H1 (cell line): ENCODE measurements at regions not wholly inside any gene's neighbourhood (a gene's known extent, or its start where the extent isn't known, plus 50 kb on each side); places are given as distances from the start of the nearest gene placed in this dataset.

ENCODE experiments used
- CTCF ChIA-PET: fragments of 300-600 bp; sonication (Branson Sonifier 250); formaldehyde crosslinking; loops from one replicate; lab custom pipeline; 2021; ENCODE audit not compliant: partially characterized antibody; lab: Charles Lee
- POLR2A ChIA-PET: fragments of 300-600 bp; sonication (Branson Sonifier 250); formaldehyde crosslinking; loops from one replicate; lab custom pipeline; 2021; ENCODE audit warnings: inconsistent platforms; ENCODE audit not compliant: partially characterized antibody; lab: Charles Lee
- DNase-seq, 2 experiments: peaks; one replicate each; pipeline versions ENCODE4 v3.0.0 to v3.0.0-alpha.2; 2010 to 2022; ENCODE audit warnings: low spot score in 2 of 2, low read depth in 1 of 2, mixed read lengths in 1 of 2
- FAIRE-seq: peaks from 2 replicates; lab custom pipeline; 2011; peaks lifted over from hg19 to GRCh38; lab: Jason Lieb, UNC
- H2AFZ ChIP-seq: 2 replicates; pipeline ENCODE4 v1.8.1; 2012; ENCODE audit warnings: low read length, inconsistent platforms
- H2AK5ac ChIP-seq: 2 replicates; pipeline ENCODE4 v1.6.1; 2013; ENCODE audit warnings: low read depth, low read length
- H2BK120ac ChIP-seq: replicated peaks from 2 replicates; pipeline ENCODE3; 2013; ENCODE audit warnings: low read depth, low read length, inconsistent platforms
- H2BK12ac ChIP-seq: 2 replicates; pipeline ENCODE4 v1.6.1; 2013; ENCODE audit warnings: low read depth, low read length
- H2BK15ac ChIP-seq: 2 replicates; pipeline ENCODE4 v1.6.1; 2013; ENCODE audit warnings: low read length
- H2BK20ac ChIP-seq: 2 replicates; pipeline ENCODE4 v1.6.1; 2013; ENCODE audit warnings: low read length
- H2BK5ac ChIP-seq: 2 replicates; pipeline ENCODE4 v1.6.1; 2013; ENCODE audit warnings: low read depth, low read length
- H3K14ac ChIP-seq: 2 replicates; pipeline ENCODE4 v1.6.1; 2013; ENCODE audit warnings: inconsistent platforms; ENCODE audit not compliant: insufficient read length
- H3K18ac ChIP-seq: 2 replicates; pipeline ENCODE4 v1.6.1; 2013; ENCODE audit warnings: low read length; ENCODE audit errors: extremely low read depth
- H3K23ac ChIP-seq: 2 replicates; pipeline ENCODE4 v1.6.1; 2013; ENCODE audit warnings: inconsistent platforms; ENCODE audit not compliant: insufficient read length
- H3K23me2 ChIP-seq: 2 replicates; pipeline ENCODE4 v1.6.1; 2013; ENCODE audit warnings: low read depth, low read length
- H3K27ac ChIP-seq: 2 replicates; pipeline ENCODE4 v1.6.1; 2011; ENCODE audit warnings: low read depth, low read length, inconsistent platforms
- H3K27me3 ChIP-seq, 4 experiments: replicated peaks in 1 of 4; 1 replicate in 1 of 4; 2 replicates in 3 of 4; pipeline versions ENCODE4 v1.6.1 to v1.8.1; 2011 to 2013; ENCODE audit warnings: low read length in 3 of 4, mild to moderate bottlenecking in 3 of 4, inconsistent platforms in 2 of 4, mixed read lengths in 2 of 4, moderate library complexity in 1 of 4; ENCODE audit not compliant: control insufficient read depth in 3 of 4, insufficient read depth in 3 of 4; ENCODE audit errors: extremely low read depth in 1 of 4
- H3K36me3 ChIP-seq, 4 experiments: 2 replicates each; pipeline versions ENCODE4 v1.6.1 to v1.8.1; 2011 to 2013; ENCODE audit warnings: mild to moderate bottlenecking in 4 of 4, low read length in 3 of 4, moderate library complexity in 2 of 4, control low read depth in 1 of 4, inconsistent platforms in 1 of 4; ENCODE audit not compliant: insufficient read depth in 4 of 4, control insufficient read depth in 2 of 4
- H3K4ac ChIP-seq: replicated peaks from 2 replicates; pipeline ENCODE3; 2013; ENCODE audit warnings: low read length, low read depth, mixed read lengths, inconsistent platforms; ENCODE audit not compliant: insufficient read length
- H3K4me1 ChIP-seq, 4 experiments: replicated peaks in 1 of 4; 1 replicate in 1 of 4; 2 replicates in 3 of 4; pipeline versions ENCODE4 v1.6.1 to v1.8.1; 2011 to 2013; ENCODE audit warnings: low read length in 3 of 4, inconsistent platforms in 2 of 4, mixed read lengths in 1 of 4; ENCODE audit not compliant: insufficient read depth in 4 of 4, control insufficient read depth in 3 of 4
- H3K4me2 ChIP-seq, 2 experiments: 2 replicates each; pipeline versions ENCODE4 v1.6.1 to v1.8.1; 2011 to 2013; ENCODE audit warnings: low read depth in 2 of 2, low read length in 2 of 2, control low read depth in 1 of 2, inconsistent platforms in 1 of 2, mild to moderate bottlenecking in 1 of 2; ENCODE audit not compliant: insufficient read depth in 1 of 2
- H3K4me3 ChIP-seq, 4 experiments: fragments of 200-600, 300-600 bp in 1 of 4; sonication (generic), shearing (Covaris generic), sonication (Bioruptor Twin) in 1 of 4; 2 replicates each; pipeline versions ENCODE4 v1.5.1 to v1.8.1; 2011 to 2016; ENCODE audit warnings: low read length in 4 of 4, low read depth in 3 of 4, control low read depth in 2 of 4, inconsistent platforms in 2 of 4, mild to moderate bottlenecking in 2 of 4, mixed read lengths in 1 of 4, moderate library complexity in 1 of 4; ENCODE audit not compliant: insufficient read depth in 2 of 4; ENCODE audit errors: extremely low read depth in 1 of 4
- H3K56ac ChIP-seq: replicated peaks from 2 replicates; pipeline ENCODE3; 2013; ENCODE audit warnings: low read depth, mild to moderate bottlenecking, mixed read lengths, low read length, inconsistent platforms; ENCODE audit not compliant: insufficient read length
- H3K79me1 ChIP-seq: 2 replicates; pipeline ENCODE4 v1.6.1; 2013; ENCODE audit warnings: low read depth, low read length, control low read depth
- H3K79me2 ChIP-seq, 2 experiments: 2 replicates each; pipeline versions ENCODE4 v1.6.1 to v1.8.1; 2012 to 2013; ENCODE audit warnings: low read length in 2 of 2, mild to moderate bottlenecking in 2 of 2, inconsistent platforms in 1 of 2; ENCODE audit not compliant: insufficient read depth in 2 of 2, control insufficient read depth in 1 of 2
- H3K9ac ChIP-seq, 4 experiments: replicated peaks in 1 of 4; 1 replicate in 1 of 4; 2 replicates in 3 of 4; pipeline versions ENCODE4 v1.6.1 to v1.8.1; 2011 to 2013; ENCODE audit warnings: low read depth in 3 of 4, low read length in 3 of 4, control low read depth in 2 of 4, mild to moderate bottlenecking in 2 of 4, moderate library complexity in 2 of 4, inconsistent platforms in 1 of 4; ENCODE audit errors: extremely low read depth in 1 of 4
- H3K9me3 ChIP-seq, 2 experiments: 2 replicates each; pipeline versions ENCODE4 v1.6.1 to v1.8.1; 2012 to 2013; ENCODE audit warnings: mild to moderate bottlenecking in 2 of 2, moderate library complexity in 2 of 2, control low read depth in 1 of 2, inconsistent platforms in 1 of 2, low read depth in 1 of 2, low read length in 1 of 2, mixed read lengths in 1 of 2; ENCODE audit not compliant: insufficient read depth in 2 of 2
- H4K20me1 ChIP-seq, 2 experiments: replicated peaks in 1 of 2; 2 replicates each; pipeline versions ENCODE3 to v1.8.1; 2011 to 2013; ENCODE audit warnings: inconsistent platforms in 2 of 2, low read length in 2 of 2, mild to moderate bottlenecking in 1 of 2; ENCODE audit not compliant: insufficient read depth in 2 of 2, control insufficient read depth in 1 of 2
- H4K5ac ChIP-seq: 2 replicates; pipeline ENCODE4 v1.6.1; 2013; ENCODE audit warnings: low read length, low read depth, mixed read lengths, inconsistent platforms; ENCODE audit not compliant: insufficient read length
- H4K8ac ChIP-seq: 2 replicates; pipeline ENCODE4 v1.8.0; 2013; ENCODE audit warnings: mild to moderate bottlenecking, moderate library complexity, low read length, inconsistent platforms; ENCODE audit not compliant: insufficient read depth; ENCODE audit errors: extremely low read depth
- H4K91ac ChIP-seq: replicated peaks from 2 replicates; pipeline ENCODE3; 2013; ENCODE audit warnings: low read length, mixed read lengths, inconsistent platforms; ENCODE audit not compliant: insufficient read length
- GABPA ChIP-seq: IDR thresholded peaks from 2 replicates; pipeline ENCODE4 v1.6.1; 2011; ENCODE audit warnings: mild to moderate bottlenecking, low read length, moderate library complexity, borderline replicate concordance; ENCODE audit not compliant: insufficient read depth
- GTF2F1 ChIP-seq: IDR thresholded peaks from 2 replicates; pipeline ENCODE4 v1.6.1; 2012; ENCODE audit warnings: low read depth, low read length, improper control_type of control experiment, borderline replicate concordance
- HDAC6 ChIP-seq: IDR thresholded peaks from one replicate; pipeline ENCODE4 v1.7.1; 2012; ENCODE audit warnings: low read depth, mild to moderate bottlenecking, inconsistent platforms, low read length, moderate library complexity
- JUND ChIP-seq: IDR thresholded peaks from 2 replicates; pipeline ENCODE4 v1.6.1; 2011; ENCODE audit warnings: mild to moderate bottlenecking, improper control_type of control experiment, low read length
- KDM1A ChIP-seq: fragments of 200-600, 300-600 bp; sonication (generic); IDR thresholded peaks from 2 replicates; pipeline ENCODE4 v1.7.1; 2016; ENCODE audit warnings: mild to moderate bottlenecking, low read length, borderline replicate concordance
- NRF1 ChIP-seq: IDR thresholded peaks from 2 replicates; pipeline ENCODE4 v1.6.1; 2011; ENCODE audit warnings: mild to moderate bottlenecking, low read depth, low read length, improper control_type of control experiment
- POLR2A ChIP-seq, 2 experiments: IDR thresholded peaks; 1 replicate in 1 of 2; 2 replicates in 1 of 2; pipeline ENCODE4 v1.6.1; 2011; ENCODE audit warnings: low read depth in 2 of 2, low read length in 2 of 2, mild to moderate bottlenecking in 2 of 2; ENCODE audit errors: control extremely low read depth in 1 of 2
- POLR2AphosphoS5 ChIP-seq: IDR thresholded peaks from 2 replicates; pipeline ENCODE4 v1.6.1; 2011; ENCODE audit warnings: low read depth, low read length
- SIN3A ChIP-seq, 2 experiments: IDR thresholded peaks in 1 of 2; conservative IDR thresholded peaks in 1 of 2; 2 replicates each; pipeline ENCODE4 v1.6.1; 2011 to 2012; ENCODE audit warnings: low read length in 2 of 2, improper control_type of control experiment in 1 of 2, low read depth in 1 of 2, mild to moderate bottlenecking in 1 of 2
- SP1 ChIP-seq: IDR thresholded peaks from 2 replicates; pipeline ENCODE4 v1.6.1; 2011; ENCODE audit warnings: low read depth, low read length
- SUZ12 ChIP-seq: fragments of 200-600 bp; sonication (generic); IDR thresholded peaks from 2 replicates; pipeline ENCODE4 v1.6.1; 2012; ENCODE audit warnings: mild to moderate bottlenecking, inconsistent platforms, low read length, moderate library complexity, mixed read lengths
- TAF1 ChIP-seq: IDR thresholded peaks from 2 replicates; pipeline ENCODE4 v1.6.1; 2011; ENCODE audit warnings: mild to moderate bottlenecking, low read depth, low read length
- TBP ChIP-seq: IDR thresholded peaks from 2 replicates; pipeline ENCODE4 v1.6.1; 2011; ENCODE audit warnings: low read depth, low read length, improper control_type of control experiment
- WGBS, 2 experiments: shearing (Covaris generic) in 1 of 2; methylation state at CpG; one replicate each; pipeline versions ENCODE4 v1.1.6 to v1.1.7; 2013 to 2015; ENCODE audit warnings: low lambda C conversion rate in 2 of 2, mixed read lengths in 2 of 2, inconsistent platforms in 1 of 2, low coverage in 1 of 2, missing lambda C conversion rate in 1 of 2; ENCODE audit not compliant: insufficient replicate concordance in 2 of 2, insufficient coverage in 1 of 2, insufficient read length in 1 of 2; ENCODE audit errors: extremely low coverage in 1 of 2, missing lambda C conversion rate in 1 of 2; 5-methylcytosine and 5-hydroxymethylcytosine counted together
- TF ChIP-seq, protein P1 (sequence below), 3 experiments: IDR thresholded peaks; 1 replicate in 2 of 3; 2 replicates in 1 of 3; pipeline versions ENCODE4 v1.5.1 to v1.6.1; 2011; ENCODE audit warnings: low read length in 3 of 3, mild to moderate bottlenecking in 3 of 3, inconsistent platforms in 2 of 3, low read depth in 1 of 3, moderate library complexity in 1 of 3; ENCODE audit not compliant: insufficient read depth in 1 of 3; ENCODE audit errors: control extremely low read depth in 1 of 3

DNA sequence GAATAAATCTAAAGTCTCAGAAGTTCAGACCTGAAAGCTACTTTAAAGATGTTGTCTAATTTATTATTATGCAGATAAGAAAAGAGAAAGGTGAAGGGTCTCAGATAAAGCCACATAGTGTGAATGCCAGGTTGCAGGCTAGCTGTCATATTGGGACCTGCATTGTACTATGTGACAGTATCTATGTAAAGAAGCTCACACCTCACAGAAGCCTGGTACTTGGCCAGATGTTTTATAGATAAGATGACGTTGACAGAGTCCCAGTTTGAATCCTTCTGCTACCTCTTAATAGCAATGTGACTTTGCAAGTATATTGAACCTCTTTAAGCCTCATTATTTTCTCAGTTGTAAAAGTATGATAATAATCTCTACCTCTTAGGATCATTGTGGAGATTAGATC lies 227.0 kb downstream of the SPRY1 start:
- H3K36me3 ChIP-seq: no peaks in the 10 kb centered on the region
- H3K9ac ChIP-seq: no peak overlapping the region
- H2AFZ ChIP-seq: no peak overlapping the region
- H3K23me2 ChIP-seq: no peaks in the 10 kb centered on the region
- H3K23ac ChIP-seq: no peak overlapping the region
- H2AK5ac ChIP-seq: no peak overlapping the region
- no peak overlapping the region for H2BK12ac ChIP-seq
- DNase-seq (no peak), FAIRE-seq (no peak)
- no peak overlapping the region for H2BK120ac ChIP-seq
- H3K4ac ChIP-seq: no peak overlapping the region
- H4K91ac ChIP-seq: no peak overlapping the region
- H3K27ac ChIP-seq: no peak overlapping the region
- no peaks in the 10 kb centered on the region for H3K9me3 ChIP-seq
- no peak overlapping the region for H3K4me2 ChIP-seq
- H3K56ac ChIP-seq: no peak overlapping the region
- H3K4me3 ChIP-seq: no peak overlapping the region
- ChIA-PET CTCF (interaction anchor here (0.8 to 1.2 kb wide), 2 partner anchors 25 to 27 kb away, joined by 3 read pairs; no protein-coding TSS in a partner anchor), POLR2A (no interaction called here)
- no peak overlapping the region for H3K18ac ChIP-seq
- H2BK15ac ChIP-seq: no peak overlapping the region
- no peaks in the 10 kb centered on the region for H3K79me1 ChIP-seq
- no peak overlapping the region for H4K5ac ChIP-seq
- H2BK5ac ChIP-seq: no peak overlapping the region
- H3K14ac ChIP-seq: no peak overlapping the region
- H3K79me2 ChIP-seq: no peaks in the 10 kb centered on the region
- H3K4me1 ChIP-seq: no peaks in the 10 kb centered on the region
- H3K27me3 ChIP-seq: no peaks in the 10 kb centered on the region
- 67% methylated on average over 1 of the region's 1 CpG; no CpG with 5 or more reads in 1 of the 2 experiments for WGBS, 2 experiments
- no peak overlapping the region for H4K8ac ChIP-seq
- no peaks in the 10 kb centered on the region for H4K20me1 ChIP-seq
- no peak overlapping the region for H2BK20ac ChIP-seq
- TF ChIP-seq POLR2AphosphoS5: no peak
- no peak for TF ChIP-seq SUZ12
- TF ChIP-seq SP1: no peak
- no peak for TF ChIP-seq POLR2A (IDR thresholded peaks at IDR 0.05; ENCODE audit: control extremely low read depth in 1 of 2, low read depth in 2 of 2, low read length in 2 of 2)
- TF ChIP-seq TBP: no peak
- no peak for TF ChIP-seq GTF2F1
- TF ChIP-seq HDAC6: no peak
- TF ChIP-seq GABPA: no peak
- TF ChIP-seq TAF1: no peak
- TF ChIP-seq SIN3A (conservative IDR thresholded peaks at IDR 0.05 in 1 of 2, IDR thresholded peaks at IDR 0.05 in 1 of 2; ENCODE audit: low read depth in 1 of 2, low read length in 2 of 2): no peak
- TF ChIP-seq, protein P1, sequence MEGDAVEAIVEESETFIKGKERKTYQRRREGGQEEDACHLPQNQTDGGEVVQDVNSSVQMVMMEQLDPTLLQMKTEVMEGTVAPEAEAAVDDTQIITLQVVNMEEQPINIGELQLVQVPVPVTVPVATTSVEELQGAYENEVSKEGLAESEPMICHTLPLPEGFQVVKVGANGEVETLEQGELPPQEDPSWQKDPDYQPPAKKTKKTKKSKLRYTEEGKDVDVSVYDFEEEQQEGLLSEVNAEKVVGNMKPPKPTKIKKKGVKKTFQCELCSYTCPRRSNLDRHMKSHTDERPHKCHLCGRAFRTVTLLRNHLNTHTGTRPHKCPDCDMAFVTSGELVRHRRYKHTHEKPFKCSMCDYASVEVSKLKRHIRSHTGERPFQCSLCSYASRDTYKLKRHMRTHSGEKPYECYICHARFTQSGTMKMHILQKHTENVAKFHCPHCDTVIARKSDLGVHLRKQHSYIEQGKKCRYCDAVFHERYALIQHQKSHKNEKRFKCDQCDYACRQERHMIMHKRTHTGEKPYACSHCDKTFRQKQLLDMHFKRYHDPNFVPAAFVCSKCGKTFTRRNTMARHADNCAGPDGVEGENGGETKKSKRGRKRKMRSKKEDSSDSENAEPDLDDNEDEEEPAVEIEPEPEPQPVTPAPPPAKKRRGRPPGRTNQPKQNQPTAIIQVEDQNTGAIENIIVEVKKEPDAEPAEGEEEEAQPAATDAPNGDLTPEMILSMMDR (IDR thresholded peaks at IDR 0.05; ENCODE audit: control extremely low read depth in 1 of 3, insufficient read depth in 1 of 3, low read depth in 1 of 3, low read length in 3 of 3): no peak
- TF ChIP-seq JUND: no peak
- no peak for TF ChIP-seq NRF1
- TF ChIP-seq KDM1A: no peak
